ACHN (cell line): ENCODE measurements at regions not wholly inside any gene's neighbourhood (a gene's known extent, or its start where the extent isn't known, plus 50 kb on each side); places are given as distances from the start of the nearest gene placed in this dataset.

ENCODE experiments used
- DNase-seq: peaks from one replicate; pipeline ENCODE4 v3.0.0-alpha.2; 2015
- in situ Hi-C: cut with HindIII; loops from 2 replicates; pipeline ENCODE4 v1.10.0; 2017; ENCODE audit warnings: low sequenced_read_pairs, low pct_ligation_motif_present, low pct_unique_long_range_greater_than_20kb

DNA sequence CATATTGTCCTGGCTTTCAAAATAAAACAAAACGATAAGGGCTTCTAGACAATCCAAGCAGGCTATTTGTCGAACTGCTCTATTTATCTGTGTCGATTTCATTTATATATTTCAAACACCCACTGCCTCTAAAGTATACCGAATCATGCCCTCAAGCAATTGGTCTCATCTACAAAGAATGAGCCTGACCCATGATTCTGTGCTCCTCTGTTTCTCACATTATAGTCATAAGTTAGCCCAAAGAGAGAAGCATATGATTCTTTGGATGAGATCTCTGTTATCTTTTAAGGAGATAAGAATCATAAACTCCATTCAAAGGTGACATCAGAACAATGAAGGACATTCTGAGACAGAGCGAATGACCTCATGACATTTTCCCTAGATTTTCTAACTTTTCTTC is 191.1 kb downstream of the MAP2K6 start:
- DNase-seq, result no peak
- in situ Hi-C loops, result no loop called here

DNA sequence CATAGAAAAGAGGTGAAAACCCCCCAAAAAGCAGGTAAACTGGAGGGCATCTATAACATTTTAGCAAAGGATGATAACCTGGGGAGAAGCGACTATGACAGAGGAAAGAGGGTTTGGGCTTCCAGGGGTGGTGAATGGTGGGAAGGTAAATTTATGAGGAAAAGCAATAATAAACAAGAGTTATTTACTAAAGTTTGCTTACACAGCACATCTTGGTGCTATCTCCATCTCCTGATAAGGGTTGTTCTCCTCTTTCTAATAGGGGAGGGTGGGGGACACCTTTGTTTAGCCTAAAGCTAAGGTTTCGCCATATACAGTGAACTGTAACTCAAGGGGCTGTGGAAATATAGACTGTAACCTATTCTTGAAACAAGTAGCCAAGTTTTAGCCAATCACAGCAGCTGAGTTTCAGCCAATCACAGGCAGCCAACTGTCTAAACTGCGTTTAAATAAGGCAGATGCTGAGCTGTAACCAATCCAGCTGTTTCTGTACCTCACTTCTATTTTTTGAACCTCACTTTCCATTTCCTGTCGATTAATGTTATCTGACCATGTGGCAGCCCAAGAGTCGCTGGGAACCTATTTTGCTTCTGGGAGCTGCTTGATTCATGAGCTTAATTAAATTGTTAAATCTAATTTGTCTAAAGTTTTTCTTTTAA is 191.8 kb downstream of the MAP2K6 start:
- in situ Hi-C loops, result no loop called here
- DNase-seq, result no peak

DNA sequence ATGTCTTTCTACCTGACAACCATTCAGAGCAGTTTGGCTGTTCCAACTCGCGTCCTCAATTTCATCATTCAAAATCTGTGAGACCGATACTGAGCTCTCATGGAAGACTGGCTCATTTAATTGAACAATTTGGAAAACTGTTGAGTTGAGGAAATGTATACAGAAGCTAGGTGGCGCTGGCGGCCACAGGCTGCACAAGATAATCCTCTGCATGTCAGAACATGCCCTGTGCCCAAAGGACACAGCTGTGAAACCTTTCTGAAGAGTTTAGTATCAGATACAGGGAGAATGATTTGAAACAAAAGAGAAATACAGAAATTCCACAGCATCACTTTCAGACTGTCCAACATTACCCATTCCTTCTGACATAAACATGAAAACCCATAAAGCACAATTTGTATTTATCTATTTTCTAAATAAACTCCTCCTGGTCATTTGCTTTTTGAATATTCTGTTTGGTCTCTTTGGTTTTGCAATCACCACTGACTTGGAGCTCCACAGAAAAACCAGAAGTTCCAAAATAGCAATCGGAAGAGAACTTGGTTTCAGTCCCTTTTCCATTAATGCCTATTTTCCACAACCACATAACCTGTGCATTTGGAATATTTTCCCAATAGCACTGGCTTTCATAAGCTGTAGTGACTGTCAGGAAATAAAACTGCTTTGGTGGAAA is 192.8 kb downstream of the MAP2K6 start:
- in situ Hi-C loops, result no loop called here
- DNase-seq, result peak; percentile 82

DNA sequence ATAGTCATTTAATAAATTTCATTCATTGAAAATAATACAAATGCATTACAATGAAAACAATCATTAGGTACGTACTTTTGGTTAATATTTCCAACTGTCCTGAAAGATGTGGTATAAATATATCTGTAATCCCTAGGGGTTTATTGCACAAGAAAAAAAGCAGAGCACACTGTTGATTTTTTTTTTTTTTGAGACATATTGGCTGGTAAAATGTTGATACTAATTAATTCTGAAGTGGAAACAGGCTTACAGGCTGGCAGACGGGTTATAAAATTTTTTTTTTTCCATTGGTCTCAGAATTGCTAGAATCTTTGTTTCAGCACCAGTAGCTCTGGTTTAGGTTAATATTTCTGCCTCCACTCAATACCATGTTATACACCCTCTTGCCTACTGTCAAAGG is 193.6 kb downstream of the MAP2K6 start:
- in situ Hi-C loops, result no loop called here
- no peak for DNase-seq

DNA sequence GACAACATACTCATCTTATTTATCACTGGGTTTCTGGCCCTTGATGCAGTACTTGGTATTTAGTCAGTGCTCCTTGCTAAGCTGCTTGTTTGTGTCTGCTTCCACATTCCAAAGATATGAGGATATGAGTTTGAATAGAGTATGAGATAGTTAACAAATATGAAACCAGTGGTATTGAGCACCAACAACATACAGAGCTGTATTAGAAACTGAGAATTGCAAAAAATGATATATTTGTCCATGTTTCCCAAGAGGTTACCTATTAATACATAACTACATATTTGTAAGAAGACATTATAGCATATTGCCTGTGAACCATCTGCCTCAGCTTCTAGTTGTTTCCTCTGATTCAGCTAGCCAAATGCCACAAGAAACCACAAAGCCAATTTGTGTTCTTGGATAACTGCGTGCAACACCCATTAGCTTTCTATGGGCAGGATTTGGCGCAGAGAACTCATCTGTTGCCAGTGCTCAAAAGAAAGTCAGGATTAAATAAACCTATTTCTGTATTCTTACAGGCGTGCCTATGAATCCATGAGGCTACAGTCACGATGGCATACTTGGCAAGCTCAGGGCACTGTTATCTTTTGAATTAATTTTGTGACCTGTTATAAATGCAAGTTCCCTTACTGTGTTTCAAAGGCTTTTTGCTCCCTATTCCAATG is 194.4 kb downstream of the MAP2K6 start:
- peak; percentile 60 for DNase-seq
- in situ Hi-C loops, result no loop called here

DNA sequence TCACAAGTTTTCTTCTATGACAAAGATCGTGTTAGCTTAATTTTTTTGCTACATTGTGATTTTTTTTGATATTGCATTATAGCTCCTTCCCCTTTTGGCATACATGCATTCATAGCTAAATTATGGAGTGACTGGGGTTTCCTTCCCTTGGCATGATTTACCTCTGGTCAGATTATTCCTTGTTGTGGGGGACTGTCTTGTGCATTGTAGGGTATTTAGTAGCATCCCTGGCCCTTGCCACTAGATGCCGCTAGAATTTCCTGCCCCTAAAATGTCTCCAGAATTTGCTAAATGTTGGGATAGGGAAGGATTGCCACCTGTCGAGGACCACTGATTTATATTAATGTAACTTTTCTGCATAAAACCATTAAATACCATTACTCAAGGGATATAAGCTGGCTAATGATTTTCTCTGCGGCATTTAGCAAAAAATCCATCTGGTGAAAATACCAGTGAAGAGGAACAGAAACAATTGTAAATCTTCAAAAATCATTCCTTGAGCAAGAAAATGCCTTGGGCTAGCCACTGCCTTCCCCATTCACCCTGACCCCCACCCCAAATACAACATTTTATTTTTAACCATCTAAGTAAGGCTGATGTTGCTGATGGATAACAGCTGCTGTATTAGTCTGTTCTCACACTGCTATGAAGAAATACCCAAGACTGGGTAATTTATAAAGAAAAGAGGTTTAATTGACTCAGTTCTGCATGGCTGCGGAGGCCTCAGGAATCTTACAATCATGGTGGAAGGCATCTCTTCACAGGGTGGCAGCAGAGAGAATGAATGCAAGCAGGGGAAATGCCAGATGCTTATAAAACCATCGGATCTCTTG is 195.2 kb downstream of the MAP2K6 start:
- in situ Hi-C loops, result no loop called here
- peak; percentile 51 for DNase-seq

DNA sequence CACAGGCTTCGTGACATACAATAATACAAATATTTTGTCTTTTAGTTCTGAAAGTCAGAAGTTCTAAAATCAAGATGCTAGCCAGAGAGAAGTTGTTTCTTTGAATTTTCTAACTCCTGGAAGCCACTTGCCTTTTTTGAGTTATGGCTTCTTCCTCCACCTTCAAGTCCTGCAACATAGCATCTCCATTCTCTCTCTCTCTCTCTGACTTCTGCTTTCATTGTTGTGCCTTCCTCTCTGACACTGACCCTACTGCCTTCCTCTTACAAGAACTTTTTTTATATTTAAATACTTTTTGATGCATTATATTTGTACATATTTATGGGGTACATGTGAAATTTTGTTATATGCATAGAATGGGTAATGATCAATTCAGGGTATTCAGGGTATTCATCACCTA is 205.9 kb downstream of the MAP2K6 start:
- no peak for DNase-seq
- in situ Hi-C loops, result no loop called here

DNA sequence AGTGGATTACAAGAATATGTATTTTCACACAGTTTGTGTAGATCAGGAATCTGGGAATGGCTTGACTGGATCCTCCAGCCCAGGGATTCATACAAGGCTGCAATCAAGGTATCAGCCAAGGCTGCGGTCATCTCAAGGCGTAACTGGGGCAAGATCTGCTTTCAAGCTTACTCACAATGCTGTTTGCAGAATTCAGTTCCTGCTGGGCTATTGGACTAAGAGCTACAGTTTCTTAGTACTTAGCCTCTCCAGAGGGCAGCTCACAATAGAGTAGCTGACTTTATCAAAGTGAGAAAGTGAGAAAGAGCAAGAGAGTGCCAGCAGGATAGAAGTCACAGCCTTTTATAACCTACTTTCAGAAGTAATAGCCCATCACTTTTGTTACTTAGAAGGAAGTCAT is 211.0 kb downstream of the MAP2K6 start:
- in situ Hi-C loops, result no loop called here
- DNase-seq, result no peak

DNA sequence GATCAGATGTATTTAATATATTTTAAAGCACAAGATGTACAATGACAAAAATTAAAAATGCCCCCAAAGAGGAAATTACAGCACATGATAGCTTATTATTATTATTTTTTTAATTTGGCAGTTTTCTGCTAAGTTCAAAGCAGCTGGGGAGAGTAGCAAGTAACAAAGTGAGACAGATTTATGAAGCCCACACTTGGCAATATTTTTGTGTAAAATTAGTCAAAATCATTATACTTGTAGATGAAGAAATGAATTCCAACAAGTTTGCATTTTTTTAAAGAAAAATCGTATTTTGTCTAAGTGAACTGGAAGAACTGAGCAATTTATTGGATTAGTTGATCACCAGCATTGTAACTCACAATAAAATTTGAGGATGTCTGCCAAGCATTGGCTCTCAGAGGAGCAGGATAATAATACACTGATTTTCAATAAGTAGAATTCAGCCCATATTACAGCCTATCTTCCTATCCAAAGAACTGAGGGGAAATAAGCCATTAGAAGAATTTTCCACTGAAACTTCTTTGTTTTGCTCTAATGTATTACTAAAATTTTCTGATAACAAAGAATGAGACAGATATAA is 215.6 kb downstream of the MAP2K6 start:
- DNase-seq, result no peak
- in situ Hi-C loops, result no loop called here

DNA sequence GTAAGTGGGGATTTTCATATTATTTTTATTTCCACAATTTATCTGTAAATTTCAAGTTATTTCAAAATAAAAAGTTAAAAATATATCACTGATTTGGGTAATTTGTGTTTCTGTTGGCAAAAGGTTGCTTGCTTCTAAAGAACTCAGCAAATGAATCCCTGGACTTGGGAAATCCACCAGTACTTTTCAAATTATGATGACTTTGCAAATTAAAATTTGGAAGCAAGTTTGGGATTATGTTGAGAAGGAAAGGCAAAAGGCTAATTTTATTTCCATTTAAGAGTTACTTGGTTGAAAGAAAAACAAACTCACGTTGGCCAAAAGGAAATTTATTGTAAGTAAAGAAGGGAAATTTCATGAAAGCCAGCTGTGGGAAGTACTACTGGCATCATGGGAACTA is 220.3 kb downstream of the MAP2K6 start:
- no peak for DNase-seq
- in situ Hi-C loops, result no loop called here

DNA sequence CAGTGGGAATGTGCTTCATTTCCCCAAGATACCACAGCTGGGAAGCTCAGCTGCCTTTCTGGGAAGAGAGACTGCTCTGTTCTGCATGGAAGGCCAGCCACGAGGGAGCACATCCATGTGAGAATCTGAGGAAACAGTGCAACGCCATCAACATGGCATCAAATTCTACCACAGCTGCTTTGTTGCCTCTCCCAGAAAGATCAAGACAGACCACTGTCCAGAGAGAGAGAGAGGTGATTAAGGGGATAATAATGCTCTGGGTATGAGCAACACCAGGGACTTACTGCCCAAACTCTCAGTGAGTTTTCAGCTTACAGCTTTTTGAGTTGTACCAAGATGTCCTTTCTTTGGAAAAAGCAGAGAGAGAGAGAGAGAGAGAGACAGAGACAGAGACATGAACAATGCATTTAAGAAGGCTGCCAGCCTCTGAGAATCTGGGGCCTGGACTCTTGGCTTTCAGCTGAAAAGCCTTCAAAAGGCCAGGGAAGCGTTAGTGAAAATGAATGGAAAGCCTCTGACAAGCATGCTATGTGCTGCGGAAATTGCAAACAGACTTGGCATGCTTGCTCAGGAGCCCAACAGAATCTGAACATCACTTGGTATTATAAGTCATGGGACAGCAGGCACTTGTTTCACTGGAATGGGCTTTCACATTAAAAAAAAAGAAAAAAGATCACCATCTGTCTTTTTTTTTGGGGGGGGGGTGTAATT is 223.1 kb downstream of the MAP2K6 start:
- in situ Hi-C loops, result no loop called here
- no peak for DNase-seq

DNA sequence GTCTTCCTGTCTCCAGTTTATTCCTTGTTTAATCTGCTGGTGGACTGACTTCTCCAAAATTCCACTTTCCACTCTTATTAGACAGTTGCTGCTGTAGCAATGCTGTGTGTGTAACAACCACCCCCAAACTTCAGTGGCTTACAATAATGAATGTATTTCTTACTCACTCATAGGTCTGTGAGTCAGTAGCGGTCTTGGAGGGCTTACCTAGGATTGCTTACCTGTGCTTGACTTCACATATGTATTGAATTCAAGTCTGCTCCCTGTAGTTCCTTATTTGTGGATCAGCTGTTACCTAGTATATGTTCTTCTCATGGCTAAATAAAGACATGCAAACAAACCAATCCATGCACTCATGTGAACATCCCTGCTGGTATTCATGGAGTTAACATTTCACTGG is 224.6 kb downstream of the MAP2K6 start:
- DNase-seq, result no peak
- in situ Hi-C loops, result no loop called here

DNA sequence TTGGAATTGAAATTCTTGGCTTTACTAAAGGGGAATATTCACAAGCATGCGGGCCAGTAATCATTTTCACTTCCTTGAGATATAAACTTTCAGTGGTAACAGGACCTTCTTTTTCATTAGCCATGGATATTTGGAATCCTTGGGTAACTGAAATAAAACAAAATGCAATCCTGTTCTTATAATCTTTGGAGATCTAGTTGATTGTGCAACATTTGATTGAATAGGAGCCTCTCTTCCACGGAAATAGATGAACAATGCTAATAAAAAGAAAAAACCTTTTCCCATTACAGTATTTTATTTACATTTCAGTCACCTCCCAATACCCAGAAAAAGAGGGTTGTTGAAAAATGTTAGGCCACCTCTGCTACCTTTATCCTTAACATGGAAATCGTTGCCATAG is 225.6 kb downstream of the MAP2K6 start:
- in situ Hi-C loops, result no loop called here
- DNase-seq, result no peak

DNA sequence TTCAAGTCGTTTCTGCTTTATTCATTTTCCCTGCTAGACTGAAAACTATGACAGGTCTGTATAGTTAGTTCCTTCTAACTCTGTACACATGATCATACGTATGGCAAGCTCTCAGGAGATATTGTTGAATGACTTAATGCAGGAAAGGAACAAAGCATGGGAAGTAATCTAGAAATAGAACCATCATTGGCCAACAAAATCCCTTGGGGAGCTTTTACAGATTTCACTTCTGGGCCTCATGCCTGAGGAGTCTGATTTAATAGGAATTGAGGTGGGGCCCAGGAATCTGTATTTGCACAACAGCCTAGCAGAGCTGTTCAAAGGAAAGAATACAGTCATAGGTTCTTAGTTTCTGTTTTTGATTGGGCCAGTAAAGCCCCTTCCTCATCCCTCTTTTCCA is 229.2 kb downstream of the MAP2K6 start:
- DNase-seq, result no peak
- in situ Hi-C loops, result no loop called here

DNA sequence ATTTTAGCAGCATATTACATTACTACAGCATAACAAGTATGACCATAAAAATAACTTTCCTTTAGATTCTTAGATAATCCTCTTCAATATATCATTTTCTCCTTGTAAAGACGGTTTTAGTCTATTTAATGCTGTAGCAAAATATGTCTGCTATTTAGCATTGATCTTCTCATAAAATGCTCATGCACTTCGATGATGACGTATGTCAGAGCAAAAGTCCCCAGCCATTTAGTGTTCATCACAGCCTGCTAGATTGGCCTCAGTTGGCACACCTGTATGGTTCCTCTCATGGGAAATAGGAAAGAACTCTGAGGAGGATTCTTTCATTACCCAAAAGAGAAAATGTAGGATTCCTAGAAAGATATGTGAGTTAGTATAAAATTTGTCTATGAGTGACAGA is 232.2 kb downstream of the MAP2K6 start:
- no peak for DNase-seq
- in situ Hi-C loops, result no loop called here

DNA sequence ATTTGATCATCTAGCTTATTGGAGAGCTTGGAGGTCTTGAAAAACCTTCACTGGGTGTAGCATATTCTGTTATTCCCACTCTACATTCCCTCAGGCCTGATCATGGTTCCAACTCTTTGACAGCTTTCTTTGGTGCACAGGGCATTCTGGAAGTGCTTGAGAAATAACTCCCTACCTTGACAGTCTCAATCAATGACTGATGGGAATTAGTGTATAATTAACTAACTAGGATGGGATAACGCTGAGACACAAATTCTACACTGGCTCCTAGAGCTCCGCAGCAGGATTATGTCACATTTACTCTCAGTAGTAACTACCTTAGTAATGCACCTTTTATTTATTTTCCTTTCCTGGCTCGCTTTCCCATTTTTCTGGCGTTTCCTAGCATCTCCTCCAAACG is 236.4 kb downstream of the MAP2K6 start:
- in situ Hi-C loops, result no loop called here

DNA sequence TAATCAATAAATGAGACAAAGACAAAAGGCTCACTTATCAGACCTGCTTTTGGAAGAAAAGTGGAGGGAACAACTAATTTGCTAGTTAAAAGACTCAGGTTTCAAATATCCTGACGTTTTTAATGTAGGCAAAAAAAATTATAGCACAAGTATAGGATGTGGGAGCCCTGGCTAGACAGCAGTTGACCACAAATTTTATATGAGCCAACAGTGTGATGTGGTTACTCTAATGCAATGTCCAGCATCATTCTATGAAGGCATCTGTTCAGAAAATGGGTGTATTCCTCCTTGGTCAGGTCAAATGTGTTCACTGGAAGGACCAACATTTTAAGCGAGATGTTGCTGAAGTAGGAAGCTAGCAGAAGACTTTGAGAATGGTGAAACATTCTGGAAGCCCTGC is 237.4 kb downstream of the MAP2K6 start:
- in situ Hi-C loops, result no loop called here
- no peak for DNase-seq

More for the DNA sequence above, 236.4 kb downstream of the MAP2K6 start:
- DNase-seq, result no peak
